ENCODE measurements at regions not wholly inside any gene's neighbourhood (a gene's known extent, or its start where the extent isn't known, plus 50 kb on each side); places are given as distances from the start of the nearest gene placed in this dataset.
"Not testable (repeated sequence)": the region's sequence is repeated elsewhere in the genome, so short reads cannot be mapped to it uniquely, and the experiment has no call there.

DNA sequence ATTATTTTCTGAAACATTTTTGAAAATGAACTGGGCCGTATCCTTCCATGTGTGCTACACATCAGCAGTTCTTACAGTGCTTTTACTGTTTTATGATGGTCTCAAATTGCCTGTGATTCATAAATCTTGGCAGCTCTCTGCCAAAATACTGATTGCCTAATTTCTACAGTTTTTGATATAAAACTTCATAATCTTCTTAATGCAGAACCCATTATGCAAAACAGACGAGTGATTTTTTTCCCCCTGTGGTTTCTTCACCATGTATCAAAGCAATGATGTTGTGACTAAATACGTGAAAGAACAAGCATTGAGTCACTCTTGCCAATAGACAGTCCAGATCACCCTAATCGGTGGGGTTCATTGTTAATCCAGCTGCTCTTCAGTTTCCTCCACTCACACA, 156.4 kb upstream of the WDR1 start:
- no peak for DNase-seq

- no peak for DNase-seq
Observed at GRCh38 chr4:10272511-10272910, 155.9 kb upstream of the WDR1 start.

- DNase-seq, result no peak
Observed at GRCh38 chr4:10267066-10267465, 150.5 kb upstream of the WDR1 start.

- DNase-seq, result no peak
Observed at GRCh38 chr4:10260777-10261176, 144.2 kb upstream of the WDR1 start.

GRCh38 chr4:10259976-10260375, 143.4 kb upstream of the WDR1 start:
- DNase-seq, result no peak

GRCh38 chr4:10256203-10256602, 139.6 kb upstream of the WDR1 start:
- DNase-seq, result no peak

GRCh38 chr4:10253765-10254164, 137.2 kb upstream of the WDR1 start:
- DNase-seq, result no peak

DNA sequence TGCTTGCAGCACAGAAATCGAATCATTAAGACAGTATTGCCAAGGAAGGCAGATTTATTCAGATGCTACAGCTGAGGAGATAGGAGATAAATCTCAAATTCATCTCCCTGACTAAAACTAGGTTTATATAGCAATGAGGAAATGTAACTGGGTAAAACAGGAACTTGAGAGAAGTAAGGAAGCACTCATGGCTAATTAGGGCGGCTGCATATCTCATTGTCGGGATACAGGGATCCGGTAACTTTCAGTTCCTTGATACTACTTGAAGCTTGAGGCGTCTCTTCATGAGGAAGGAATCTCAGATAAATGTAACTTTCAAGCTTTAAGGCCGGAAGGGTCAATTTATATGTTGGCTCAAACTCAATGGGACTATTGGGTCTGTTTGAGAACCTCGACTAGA, 129.2 kb upstream of the WDR1 start:
- DNase-seq, result no peak

- no peak for DNase-seq
Observed at GRCh38 chr4:10243856-10244255, 127.3 kb upstream of the WDR1 start.

GRCh38 chr4:10240691-10241090, 124.1 kb upstream of the WDR1 start:
- DNase-seq, result no peak

GRCh38 chr4:10239982-10240654, 123.5 kb upstream of the WDR1 start:
- no peak for DNase-seq

- no peak for DNase-seq
Observed at GRCh38 chr4:10237131-10237530, 120.5 kb upstream of the WDR1 start.

- DNase-seq, result no peak
Observed at GRCh38 chr4:10232114-10232513, 115.5 kb upstream of the WDR1 start.

GRCh38 chr4:10226756-10227155, 110.2 kb upstream of the WDR1 start:
- no peak for DNase-seq

DNA sequence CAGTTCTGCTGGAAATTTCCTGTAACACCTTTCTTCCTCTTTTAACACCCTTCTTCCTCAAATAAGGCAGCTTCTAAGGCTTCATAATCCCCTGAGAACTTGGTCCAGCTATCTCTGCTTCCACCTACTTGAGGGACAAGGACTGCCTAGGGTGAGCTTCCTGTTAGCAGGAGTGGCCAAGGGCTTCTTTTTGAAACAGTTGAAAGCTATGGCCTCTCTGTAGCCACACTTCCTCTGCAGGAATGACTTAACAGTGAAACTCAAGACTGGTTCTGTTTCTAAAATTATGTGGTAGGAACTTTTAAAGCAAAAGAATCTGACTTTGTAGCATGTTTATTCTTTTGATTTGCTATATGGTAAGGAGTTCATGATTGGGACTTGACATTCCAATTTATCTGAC, 108.5 kb upstream of the WDR1 start:
- DNase-seq, result no peak

DNA sequence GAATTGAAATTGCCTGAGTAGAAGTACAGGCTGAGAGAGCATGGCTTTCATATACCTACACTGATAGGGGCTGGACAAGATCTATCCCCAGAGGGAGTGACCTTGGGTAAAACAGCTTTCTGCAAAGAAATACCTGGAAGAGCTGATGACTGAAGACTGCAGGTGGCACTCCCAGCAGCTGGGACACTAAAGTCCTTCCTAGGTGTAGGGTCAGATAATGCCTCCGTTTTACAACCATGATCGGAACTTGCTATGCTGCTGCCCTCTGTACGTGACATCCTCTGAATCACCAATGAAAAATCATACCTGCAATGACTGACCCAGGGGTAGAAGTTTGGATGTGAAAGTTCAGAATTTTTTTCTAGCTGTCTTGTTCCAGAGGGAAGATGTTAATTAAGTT, 107.2 kb upstream of the WDR1 start:
- DNase-seq, result no peak

GRCh38 chr4:10213481-10213880, 96.9 kb upstream of the WDR1 start:
- DNase-seq, result not testable (repeated sequence)

GRCh38 chr4:10212901-10213300, 96.3 kb upstream of the WDR1 start:
- no peak for DNase-seq

DNA sequence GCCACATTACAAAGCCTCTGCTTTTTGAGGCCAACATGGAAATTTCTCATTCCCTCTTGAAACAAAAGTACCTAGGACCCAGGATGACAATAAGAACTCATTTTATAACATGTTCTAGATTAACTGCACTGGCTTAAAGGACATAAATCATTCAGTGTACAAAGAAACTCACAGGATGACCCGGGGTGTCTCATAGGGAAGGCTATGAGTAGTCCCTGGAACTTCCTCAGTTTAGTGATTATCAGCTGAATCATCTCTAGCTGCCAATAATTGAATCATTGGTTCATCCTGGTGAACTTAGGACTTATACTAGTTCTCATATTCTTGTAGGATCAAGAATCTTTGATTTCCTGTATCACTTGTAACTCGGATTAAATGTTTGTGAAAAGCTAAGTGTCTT, 95.8 kb upstream of the WDR1 start:
- DNase-seq, result no peak

DNA sequence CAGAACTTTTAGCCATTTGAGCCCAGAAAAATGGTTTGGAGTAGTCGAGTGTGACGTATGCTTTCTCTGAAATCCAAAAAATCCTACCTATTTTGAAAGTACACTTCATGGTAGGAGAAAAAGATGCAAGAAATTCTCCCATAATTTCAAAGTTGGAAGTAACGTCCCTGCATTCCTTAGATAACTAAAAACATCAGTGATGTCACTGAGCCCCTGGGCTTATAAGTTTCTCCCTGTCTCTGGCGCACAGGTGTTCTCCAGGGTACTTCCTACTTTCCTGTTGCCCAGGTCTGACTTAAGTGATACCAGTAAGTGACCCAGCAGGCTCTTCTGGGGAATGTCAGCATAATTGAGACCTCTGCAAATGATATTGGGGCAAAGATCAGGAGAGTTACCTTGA, 90.5 kb upstream of the WDR1 start:
- no peak for DNase-seq

- DNase-seq, result no peak
Observed at GRCh38 chr4:10205223-10205622, 88.6 kb upstream of the WDR1 start.

DNA sequence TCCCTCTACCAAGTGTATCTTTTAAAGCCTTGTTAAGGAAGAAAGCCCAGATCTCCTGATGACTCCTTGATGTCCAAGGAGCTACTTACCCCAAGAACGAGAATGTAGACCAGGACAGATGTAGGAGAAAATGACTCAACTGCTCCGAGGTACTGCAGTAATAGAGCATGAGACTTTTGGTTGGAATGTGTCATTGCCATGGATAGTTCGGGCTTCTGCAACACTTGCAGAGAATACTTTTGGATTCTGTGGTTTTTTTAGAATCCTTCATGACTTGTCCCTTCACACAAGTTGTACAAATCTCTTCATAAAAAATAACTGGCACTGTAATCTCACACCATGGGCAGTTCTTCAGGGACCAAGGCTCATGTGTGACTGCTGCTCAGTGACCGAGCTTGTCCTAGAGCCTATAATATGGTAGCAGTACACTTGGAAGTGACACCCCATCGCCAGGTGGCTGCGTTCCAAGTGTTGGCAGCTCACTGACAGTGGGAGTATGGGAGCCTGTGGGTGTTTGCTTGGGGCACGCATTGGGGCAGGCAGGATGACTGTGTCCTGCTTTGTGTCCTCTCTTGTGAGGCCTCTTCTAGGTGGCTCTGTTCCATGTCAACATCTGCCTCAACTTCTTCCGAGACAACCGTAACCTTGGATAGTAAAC, 87.9 kb upstream of the WDR1 start:
- DNase-seq, result no peak

DNA sequence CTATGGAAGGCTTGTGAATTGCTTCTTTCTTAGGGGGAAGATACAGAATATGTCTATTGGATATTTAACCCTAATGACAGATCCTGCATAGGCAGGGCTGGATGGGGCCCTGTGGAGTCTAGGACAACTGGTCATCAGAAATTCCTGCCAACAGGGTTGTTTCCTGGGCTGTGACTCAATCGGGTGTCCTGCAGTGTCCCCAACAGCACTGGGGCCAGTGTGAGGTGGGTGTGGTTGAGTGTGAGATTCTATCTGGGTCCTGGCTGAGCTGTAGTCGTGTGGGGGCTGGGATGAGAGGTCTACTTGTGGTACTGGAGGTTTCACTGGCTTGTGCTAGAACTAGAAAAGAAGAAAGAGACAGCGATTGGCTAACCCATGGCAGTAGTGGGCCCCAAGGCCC, 87.3 kb upstream of the WDR1 start:
- DNase-seq, result no peak

DNA sequence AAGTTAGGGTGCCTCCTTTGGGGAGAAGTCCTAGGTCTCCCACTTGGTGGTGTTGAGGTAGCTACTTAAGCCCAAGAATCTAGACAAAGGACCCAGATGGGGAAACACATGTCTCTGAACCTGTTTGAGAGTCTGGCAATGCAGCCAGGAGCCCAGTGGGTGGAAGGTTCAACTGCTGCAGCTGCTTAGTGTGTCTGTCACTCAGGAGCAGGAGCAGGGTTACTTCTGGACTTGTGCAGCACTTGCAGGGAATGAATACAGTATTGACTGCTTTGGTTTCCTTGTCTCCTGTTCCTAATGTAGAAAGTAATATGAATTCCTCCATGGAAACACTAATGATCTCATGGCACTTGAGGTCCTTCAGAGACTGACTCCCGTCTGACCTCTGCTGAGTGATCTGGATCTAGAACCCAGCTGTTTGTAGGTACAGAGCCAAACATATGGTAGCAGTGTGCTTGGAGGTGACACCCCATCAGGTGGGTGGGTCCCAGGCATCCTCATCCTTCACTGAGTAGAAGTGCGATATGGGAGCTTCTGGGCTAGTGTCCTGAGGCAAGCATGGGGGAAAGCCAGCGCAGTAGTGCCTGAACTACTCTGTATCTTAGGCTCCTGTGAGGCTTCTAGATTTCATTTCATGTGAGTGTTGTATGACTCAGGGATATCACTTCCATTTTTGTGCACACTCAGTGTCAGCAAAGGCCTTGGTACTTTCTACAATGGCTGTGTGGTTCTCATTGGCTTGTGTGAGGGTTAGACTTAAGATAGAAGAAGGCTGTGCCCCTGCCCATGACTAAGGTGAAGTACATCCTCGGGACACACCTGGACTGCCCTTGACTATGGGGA, 85.0 kb upstream of the WDR1 start:
- no peak for DNase-seq
